Esophagus squamous epithelium (tissue), 5 donors: ENCODE measurements at regions not wholly inside any gene's neighbourhood (a gene's known extent, or its start where the extent isn't known, plus 50 kb on each side); places are given as distances from the start of the nearest gene placed in this dataset.

Experiments used
- DNase-seq: peaks from one replicate; lab custom pipeline; 2025; lab: John Stamatoyannopoulos, UW
- H3K27ac ChIP-seq, 4 donors: fragments of 200-600 bp; sonication (generic); one replicate each; pipeline ENCODE4 v1.5.1; 2016 to 2019; ENCODE audit warnings: mild to moderate bottlenecking in 1 of 4
- H3K27me3 ChIP-seq, 4 donors: fragments of 200-600 bp; sonication (generic); 1 replicate in 3 of 4; 2 replicates in 1 of 4; pipeline versions ENCODE4 v1.5.1 to v1.6.0; 2017 to 2021; ENCODE audit warnings: antibody characterized with exemption in 1 of 4
- H3K36me3 ChIP-seq, 3 donors: fragments of 200-600 bp; sonication (generic); one replicate each; pipeline ENCODE4 v1.5.1; 2016 to 2019
- H3K4me1 ChIP-seq, 3 donors: fragments of 200-600 bp; sonication (generic); one replicate each; pipeline ENCODE4 v1.5.1; 2017 to 2019
- H3K4me3 ChIP-seq, 4 donors: fragments of 200-600 bp; sonication (generic); 1 replicate in 3 of 4; 2 replicates in 1 of 4; pipeline ENCODE4 v1.5.1; 2016 to 2019; ENCODE audit warnings: mild to moderate bottlenecking in 2 of 4, moderate library complexity in 1 of 4
- H3K9me3 ChIP-seq, 3 donors: fragments of 200-600 bp; sonication (generic); one replicate each; pipeline ENCODE4 v1.5.1; 2016 to 2019
- POLR2A ChIP-seq, 4 donors: fragments of 450-650 bp; IDR thresholded peaks; one replicate each; pipeline ENCODE4 v1.6.1; 2017; ENCODE audit warnings: antibody characterized with exemption in 4 of 4, mild to moderate bottlenecking in 4 of 4, moderate library complexity in 3 of 4
- WGBS, 2 donors: methylation state at CpG; one replicate each; pipeline ENCODE4 v1.1.5; 2018; 5-methylcytosine and 5-hydroxymethylcytosine counted together
- intact Hi-C: fragments of 100-400 bp; cut with DNase I; formaldehyde crosslinking; loops from one replicate; pipeline ENCODE4 v1.15.0; 2022
- TF ChIP-seq, protein P1 (sequence below), 6 experiments: fragments of 450-650 bp in 4 of 6; fragments of 200-600 bp in 2 of 6; sonication (generic) in 2 of 6; IDR thresholded peaks; one replicate each; pipeline ENCODE4 v1.5.1; 2016 to 2019; ENCODE audit warnings: antibody characterized with exemption in 6 of 6, mild to moderate bottlenecking in 4 of 6, moderate library complexity in 4 of 6
- donor health status: DM: yes; HTN: yes; CAD: no.

- DNase-seq, result no peak
- no peak for TF ChIP-seq POLR2A (IDR thresholded peaks at IDR 0.05)
- TF ChIP-seq, protein P1, sequence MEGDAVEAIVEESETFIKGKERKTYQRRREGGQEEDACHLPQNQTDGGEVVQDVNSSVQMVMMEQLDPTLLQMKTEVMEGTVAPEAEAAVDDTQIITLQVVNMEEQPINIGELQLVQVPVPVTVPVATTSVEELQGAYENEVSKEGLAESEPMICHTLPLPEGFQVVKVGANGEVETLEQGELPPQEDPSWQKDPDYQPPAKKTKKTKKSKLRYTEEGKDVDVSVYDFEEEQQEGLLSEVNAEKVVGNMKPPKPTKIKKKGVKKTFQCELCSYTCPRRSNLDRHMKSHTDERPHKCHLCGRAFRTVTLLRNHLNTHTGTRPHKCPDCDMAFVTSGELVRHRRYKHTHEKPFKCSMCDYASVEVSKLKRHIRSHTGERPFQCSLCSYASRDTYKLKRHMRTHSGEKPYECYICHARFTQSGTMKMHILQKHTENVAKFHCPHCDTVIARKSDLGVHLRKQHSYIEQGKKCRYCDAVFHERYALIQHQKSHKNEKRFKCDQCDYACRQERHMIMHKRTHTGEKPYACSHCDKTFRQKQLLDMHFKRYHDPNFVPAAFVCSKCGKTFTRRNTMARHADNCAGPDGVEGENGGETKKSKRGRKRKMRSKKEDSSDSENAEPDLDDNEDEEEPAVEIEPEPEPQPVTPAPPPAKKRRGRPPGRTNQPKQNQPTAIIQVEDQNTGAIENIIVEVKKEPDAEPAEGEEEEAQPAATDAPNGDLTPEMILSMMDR (IDR thresholded peaks at IDR 0.05), result no peak
Measured at GRCh38 chr4:188428935-188429334, 289.7 kb downstream of the TRIML1 start.

DNA sequence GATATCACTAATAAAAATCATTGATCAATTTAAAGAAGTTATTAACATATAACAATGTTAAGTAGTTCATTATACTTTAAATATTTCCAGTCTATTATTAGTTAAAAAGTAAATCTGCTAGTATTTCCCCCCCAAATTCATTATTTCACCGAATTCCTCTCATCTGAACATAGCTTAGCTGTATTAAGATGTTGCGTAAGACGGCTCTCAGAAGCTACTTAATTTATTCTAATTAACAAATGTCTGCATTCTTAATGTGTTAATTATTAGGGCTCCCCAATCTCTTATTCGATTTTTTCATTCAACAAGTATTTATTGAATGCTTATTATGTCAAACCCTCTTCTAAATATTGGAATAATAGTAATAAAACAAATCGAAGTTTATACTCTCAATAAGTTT is 290.7 kb downstream of the TRIML1 start:
- Histone ChIP-seq H3K27me3 (no peaks in the 10 kb centered on the region), H3K36me3 (no peaks in the 10 kb centered on the region), H3K4me3 (no peak overlapping the region), H3K9me3 (no peaks in the 10 kb centered on the region), H3K4me1 (no peaks in the 10 kb centered on the region), H3K27ac (no peak overlapping the region)
- WGBS, 2 donors, result 75 to 79% methylated on average over 5 of the region's 5 CpGs
- TF ChIP-seq, protein P1 (IDR thresholded peaks at IDR 0.05), result no peak
- TF ChIP-seq POLR2A (IDR thresholded peaks at IDR 0.05), result no peak
- intact Hi-C loops, result no loop called here
- DNase-seq, result no peak

More at GRCh38 chr4:188428935-188429334, 289.7 kb downstream of the TRIML1 start:
- H3K9me3 ChIP-seq, result no peaks in the 10 kb centered on the region
- 6 to 12% methylated on average over 6 of the region's 6 CpGs for WGBS, 2 donors
- no peak overlapping the region for H3K27ac ChIP-seq
- intact Hi-C loops, result no loop called here
- no peak overlapping the region for H3K4me3 ChIP-seq
- H3K27me3 ChIP-seq, result no peaks in the 10 kb centered on the region
- no peaks in the 10 kb centered on the region for H3K36me3 ChIP-seq
- no peaks in the 10 kb centered on the region for H3K4me1 ChIP-seq

GRCh38 chr4:188430384-188430783 is 291.1 kb downstream of the TRIML1 start:
- H3K36me3 ChIP-seq, result no peaks in the 10 kb centered on the region
- H3K4me1 ChIP-seq, result no peaks in the 10 kb centered on the region
- no peaks in the 10 kb centered on the region for H3K27me3 ChIP-seq
- 12 to 31% methylated on average over 2 of the region's 2 CpGs for WGBS, 2 donors
- no peak overlapping the region for H3K4me3 ChIP-seq
- intact Hi-C loops, result no loop called here
- no peak overlapping the region for H3K27ac ChIP-seq
- no peaks in the 10 kb centered on the region for H3K9me3 ChIP-seq
- no peak for TF ChIP-seq POLR2A (IDR thresholded peaks at IDR 0.05)
- TF ChIP-seq, protein P1 (IDR thresholded peaks at IDR 0.05), result no peak
- DNase-seq, result no peak

DNA sequence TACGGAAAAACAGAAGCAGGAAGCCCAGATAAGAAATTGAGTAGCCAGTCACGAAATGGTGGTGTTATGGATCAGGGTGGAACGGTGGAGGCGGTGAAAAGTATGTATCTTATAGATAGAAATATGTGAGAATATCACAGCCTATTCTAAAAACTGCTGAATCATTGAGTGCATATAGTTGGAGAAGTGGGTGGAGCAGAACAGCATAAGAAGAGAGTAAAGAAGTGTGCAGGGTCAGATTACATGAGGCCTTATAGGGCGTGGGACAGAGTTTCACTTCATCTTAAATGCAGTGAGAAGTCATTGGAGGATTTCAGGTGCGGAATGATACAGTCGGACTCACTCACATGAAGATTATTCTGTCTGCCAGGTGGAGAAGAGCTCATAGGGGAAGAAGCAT is 293.1 kb downstream of the TRIML1 start:
- H3K4me1 ChIP-seq, result no peaks in the 10 kb centered on the region
- intact Hi-C loops, result no loop called here
- WGBS, 2 donors, result 83% methylated on average over 7 of the region's 7 CpGs

DNA sequence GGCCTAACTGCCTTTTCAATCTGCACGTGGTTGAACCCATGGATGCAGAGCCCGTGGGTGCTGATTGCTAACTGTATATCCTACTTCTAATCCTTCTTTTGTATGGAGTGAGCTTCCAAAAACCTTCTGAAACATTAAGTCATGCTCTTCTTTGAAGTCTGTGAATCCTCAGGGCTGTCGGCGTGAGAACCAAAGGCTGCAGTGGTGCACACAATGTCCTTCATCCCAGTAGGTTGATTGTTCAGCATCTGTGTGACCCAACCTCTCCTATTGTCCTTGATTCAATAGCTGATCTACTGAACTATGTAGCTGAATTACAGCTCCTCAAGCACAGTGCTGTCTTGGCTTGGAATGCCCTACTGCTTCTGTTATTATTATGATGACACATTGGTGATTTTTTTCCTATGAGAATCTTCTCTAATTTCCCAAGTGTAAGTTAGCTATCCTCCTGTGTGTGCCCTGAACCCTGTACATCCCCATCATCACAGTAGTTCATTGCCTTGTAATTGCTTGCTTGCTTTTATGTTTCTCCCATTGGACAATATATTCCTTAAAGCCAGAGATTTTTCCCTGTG is 294.6 kb downstream of the TRIML1 start:
- Histone ChIP-seq H3K36me3 (no peaks in the 10 kb centered on the region), H3K9me3 (no peaks in the 10 kb centered on the region), H3K27me3 (no peaks in the 10 kb centered on the region), H3K4me3 (no peak overlapping the region), H3K4me1 (no peaks in the 10 kb centered on the region), H3K27ac (no peak overlapping the region)
- DNase-seq, result no peak
- 71 to 80% methylated on average over 4 of the region's 4 CpGs for WGBS, 2 donors
- no peak for TF ChIP-seq POLR2A (IDR thresholded peaks at IDR 0.05)
- TF ChIP-seq, protein P1 (IDR thresholded peaks at IDR 0.05), result no peak
- intact Hi-C loops, result no loop called here

More for the DNA sequence above, 293.1 kb downstream of the TRIML1 start:
- no peak for DNase-seq
- Histone ChIP-seq H3K4me3 (no peak overlapping the region), H3K9me3 (no peaks in the 10 kb centered on the region), H3K27me3 (no peaks in the 10 kb centered on the region), H3K27ac (no peak overlapping the region), H3K36me3 (no peaks in the 10 kb centered on the region)
- no peak for TF ChIP-seq POLR2A (IDR thresholded peaks at IDR 0.05)

DNA sequence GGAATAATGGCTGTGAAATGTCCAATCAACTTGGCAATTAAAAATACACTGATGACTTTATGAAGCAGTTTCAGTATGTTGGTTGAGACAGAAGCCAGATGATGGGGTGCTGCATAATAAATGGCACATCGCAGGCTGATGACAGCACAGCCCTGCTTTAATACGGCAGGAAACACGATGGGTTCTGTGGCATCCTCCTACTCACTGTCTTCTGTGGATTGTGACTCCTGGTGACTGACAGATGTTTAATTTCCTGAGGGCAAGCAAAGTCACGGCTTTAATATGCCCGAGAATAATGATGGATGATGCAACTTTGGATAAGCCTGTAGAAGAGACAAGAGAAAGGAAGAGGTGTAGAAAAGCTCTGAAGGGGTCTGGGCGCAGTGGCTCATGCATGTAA is 295.4 kb downstream of the TRIML1 start:
- Histone ChIP-seq H3K9me3 (no peaks in the 10 kb centered on the region), H3K27ac (no peak overlapping the region), H3K36me3 (no peaks in the 10 kb centered on the region), H3K27me3 (no peaks in the 10 kb centered on the region), H3K4me3 (no peak overlapping the region), H3K4me1 (peaks cover 0 to 3% (median 0%) of the 10 kb centered on the region in 3 donors)
- intact Hi-C loops, result no loop called here
- 54 to 63% methylated on average over 6 of the region's 6 CpGs for WGBS, 2 donors
- DNase-seq, result no peak
- TF ChIP-seq, protein P1 (IDR thresholded peaks at IDR 0.05), result no peak
- no peak for TF ChIP-seq POLR2A (IDR thresholded peaks at IDR 0.05)
